Stimulated activated CD4-positive, alpha-beta T cell treated with anti-CD3 and anti-CD28 coated beads, TNF-alpha, amount 100 ng/mL, for 4 hours (primary cell): ENCODE measurements at regions not wholly inside any gene's neighbourhood (a gene's known extent, or its start where the extent isn't known, plus 50 kb on each side); places are given as distances from the start of the nearest gene placed in this dataset.

Source experiments
- DNase-seq, 3 experiments: peaks; one replicate each; pipeline ENCODE4 v3.0.0-alpha.2; 2020; ENCODE audit warnings: low read depth in 3 of 3

DNA sequence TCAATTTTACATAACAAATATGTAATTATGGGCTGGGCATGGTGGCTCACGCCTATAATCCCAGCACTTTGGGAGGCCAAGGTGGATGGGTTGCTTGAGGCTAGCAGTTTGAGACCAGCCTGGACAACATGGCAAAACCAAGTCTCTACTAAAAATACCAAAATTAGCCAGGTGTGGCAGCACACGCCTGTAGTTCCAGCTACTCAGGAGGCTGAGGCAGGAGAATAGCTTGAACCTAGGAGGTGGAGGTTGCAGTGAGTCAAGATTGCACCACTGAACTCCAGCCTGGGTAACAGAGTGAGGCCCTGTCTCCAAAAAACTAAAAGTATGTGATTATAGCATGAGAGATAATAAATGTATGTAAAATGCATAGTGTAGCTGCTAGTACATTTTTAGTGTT lies 229.0 kb downstream of the PPARGC1A start:
- no peak for DNase-seq

DNA sequence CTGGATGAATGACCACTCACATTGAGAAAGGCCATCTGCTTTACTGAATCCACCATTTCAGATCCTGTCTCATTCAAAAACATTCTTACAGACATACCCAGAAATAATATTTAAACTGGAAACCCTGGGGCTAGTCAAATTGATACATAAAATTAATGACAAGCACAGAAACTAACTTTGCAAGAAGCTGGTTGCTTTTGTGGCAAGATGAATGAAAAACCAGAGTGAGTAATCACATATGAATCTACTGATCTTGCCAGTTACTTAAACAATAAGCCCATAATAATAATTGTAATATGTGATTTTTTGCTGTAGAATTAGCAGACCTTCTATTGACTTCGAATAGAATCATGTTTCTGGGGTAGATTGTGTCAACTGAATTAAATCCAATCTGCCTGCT lies 235.1 kb downstream of the PPARGC1A start:
- DNase-seq = no peak

DNA sequence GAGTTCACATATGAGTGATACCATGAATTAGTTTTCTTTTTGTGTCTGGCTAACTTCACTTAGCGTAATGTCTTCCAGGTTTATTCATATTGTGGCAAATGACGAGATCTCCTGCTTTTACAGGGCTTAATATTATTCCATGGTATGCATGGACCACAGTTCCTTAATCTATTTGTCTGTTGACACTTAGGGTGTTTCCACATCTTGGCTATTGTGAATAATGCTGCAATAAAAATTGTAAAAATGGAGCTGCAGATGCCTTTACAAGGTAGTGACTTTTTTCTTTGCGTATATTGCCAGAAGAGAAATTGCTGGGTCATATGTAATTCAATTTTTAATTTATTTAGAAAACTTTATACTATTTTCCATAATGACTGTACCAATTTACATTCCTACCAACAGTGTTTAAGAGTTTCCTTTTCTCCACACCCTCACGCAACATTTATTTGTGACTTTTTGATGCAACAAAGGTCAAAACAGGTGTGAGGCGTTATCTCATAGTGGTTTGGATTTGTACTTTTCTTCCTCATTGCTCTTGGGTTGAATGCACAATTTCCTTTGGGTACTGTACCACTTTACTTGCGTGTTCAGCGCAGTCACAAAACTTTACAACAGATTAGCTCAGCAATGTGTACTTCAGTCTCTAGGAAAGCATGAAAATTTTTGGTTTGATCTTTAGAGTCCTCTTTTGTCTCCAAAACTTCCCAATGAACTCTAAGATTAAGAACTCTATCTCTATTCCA lies 240.8 kb downstream of the PPARGC1A start:
- no peak for DNase-seq

DNA sequence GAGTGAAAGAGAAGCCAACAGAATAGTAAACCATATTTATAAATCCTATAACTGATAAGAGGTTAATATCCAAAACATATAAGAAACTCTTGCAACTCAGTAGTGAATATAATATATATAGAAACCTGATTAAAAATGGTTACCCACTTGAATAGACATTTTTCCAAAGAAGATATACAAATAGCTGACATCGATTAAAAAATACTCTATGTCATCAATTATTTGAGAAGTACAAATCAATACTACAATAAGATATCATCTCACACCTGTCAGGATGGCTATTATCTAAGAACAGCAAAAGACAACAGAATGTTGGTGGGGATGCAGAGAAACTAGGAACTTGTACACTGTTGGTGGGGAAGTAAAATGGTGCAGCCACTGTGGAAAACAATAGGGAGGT lies 254.4 kb downstream of the PPARGC1A start:
- DNase-seq = no peak

DNA sequence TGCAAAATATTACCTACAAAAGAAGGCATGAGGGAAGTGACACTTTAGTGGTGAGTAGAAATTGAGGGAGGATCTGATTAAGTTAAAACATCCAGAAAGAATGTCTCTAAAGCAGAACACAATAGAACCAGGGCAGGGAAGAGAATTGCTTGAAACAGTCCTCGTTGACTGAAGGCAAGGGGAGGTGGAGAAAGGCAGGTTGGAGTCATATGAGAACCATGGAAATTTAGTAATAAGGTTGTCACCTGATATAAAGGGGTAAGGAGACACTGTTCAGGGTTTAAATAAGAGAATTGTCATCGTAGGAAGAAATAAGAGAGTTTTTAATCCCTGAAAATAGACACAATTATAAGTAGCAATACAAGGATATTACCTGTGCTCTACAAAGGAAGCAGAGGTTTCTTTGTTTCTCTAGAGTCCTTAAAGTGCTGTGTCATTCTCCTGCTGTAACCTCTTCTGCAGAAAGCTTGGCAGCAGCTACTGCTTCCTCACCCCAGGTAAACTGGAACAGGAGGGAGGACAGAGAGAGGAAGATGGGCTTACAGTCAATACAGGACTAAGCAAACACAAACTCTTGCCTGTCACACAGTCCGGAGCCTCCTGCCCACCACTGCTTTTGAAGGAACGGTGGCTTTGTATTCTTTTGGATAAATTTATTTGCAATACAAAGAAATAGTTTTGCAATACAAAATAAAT lies 258.4 kb downstream of the PPARGC1A start:
- no peak for DNase-seq

DNA sequence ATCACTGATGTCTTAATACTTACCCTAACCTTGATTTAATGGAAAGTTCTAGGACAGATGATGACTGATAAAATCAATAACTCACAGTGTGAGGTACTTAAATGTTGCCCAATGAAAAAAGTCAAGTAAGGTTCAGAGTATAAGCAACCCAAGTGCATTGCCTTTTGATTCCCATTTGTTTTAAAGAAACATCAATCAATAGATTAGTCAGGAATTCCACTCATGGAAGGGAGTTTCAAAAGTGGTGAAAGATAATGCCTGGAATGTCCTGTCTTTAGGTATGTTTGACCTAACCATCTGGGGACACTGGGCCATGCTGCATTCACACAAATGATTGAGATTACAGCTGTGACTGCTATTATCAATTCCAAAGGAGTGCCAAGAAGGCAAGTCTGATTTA lies 259.7 kb downstream of the PPARGC1A start:
- no peak for DNase-seq

DNA sequence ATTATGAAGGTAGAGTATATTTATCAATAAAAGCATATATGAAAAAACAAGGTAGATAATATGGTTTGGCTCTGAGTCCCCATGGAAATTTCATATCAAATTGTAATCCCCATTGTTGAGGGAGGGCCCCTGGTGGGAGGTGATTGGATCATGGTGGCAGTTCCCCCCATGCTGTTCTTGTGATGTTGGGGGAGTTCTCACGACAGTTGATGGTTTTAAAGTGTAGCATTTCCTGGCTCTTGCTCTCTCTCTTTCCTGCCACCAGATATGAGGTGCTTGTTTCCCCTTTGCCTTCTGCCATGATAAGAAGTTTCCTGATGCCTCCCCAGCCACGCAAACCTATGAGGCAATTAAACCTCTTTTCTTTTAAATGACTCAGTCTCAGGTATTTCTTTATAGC lies 260.4 kb downstream of the PPARGC1A start:
- DNase-seq = no peak

DNA sequence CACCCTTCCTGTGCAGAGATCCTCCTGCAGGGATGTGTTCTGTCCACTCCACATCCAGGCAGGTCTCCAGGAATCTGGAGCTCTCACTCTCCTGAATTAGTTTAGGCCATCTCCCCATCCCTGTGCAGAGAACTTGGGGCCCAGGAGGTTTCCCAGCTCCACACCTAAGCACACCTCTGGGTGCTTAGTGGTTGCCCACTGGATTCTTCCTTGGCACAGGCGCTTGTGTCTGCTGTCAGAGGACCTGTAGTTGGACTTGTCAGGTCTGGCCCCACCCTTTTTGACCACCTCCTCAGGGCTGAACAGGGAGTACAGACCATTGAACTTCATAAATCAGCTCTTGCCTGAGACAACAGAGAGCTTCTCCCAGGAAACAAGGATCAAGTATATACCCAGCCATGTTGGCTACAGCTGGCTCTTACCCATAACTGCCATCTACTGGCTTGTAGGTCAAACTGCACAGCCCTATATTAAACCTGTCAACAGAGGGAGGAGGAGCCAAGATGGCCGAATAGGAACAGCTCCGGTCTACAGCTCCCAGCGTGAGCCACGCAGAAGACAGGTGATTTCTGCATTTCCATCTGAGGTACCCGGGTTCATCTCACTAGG lies 275.5 kb downstream of the PPARGC1A start:
- DNase-seq = no peak

DNA sequence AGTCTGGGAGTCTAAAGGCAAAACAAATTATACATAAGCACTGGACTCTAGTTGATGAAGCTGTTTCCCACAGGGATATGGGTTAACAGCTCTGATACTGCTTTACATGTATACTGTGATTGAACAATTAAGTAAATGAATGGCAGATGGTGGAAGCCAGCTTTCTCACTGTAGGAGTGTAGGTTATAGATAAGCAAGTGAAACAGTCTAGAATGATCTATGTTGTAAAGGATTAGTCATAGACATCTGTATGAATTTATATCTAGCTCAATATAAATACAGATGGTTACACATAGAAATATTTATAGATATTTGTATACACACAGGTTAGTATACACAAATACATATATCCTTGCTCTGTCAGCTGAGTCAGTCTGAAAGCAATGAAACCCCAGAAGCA lies 276.1 kb downstream of the PPARGC1A start:
- no peak for DNase-seq

DNA sequence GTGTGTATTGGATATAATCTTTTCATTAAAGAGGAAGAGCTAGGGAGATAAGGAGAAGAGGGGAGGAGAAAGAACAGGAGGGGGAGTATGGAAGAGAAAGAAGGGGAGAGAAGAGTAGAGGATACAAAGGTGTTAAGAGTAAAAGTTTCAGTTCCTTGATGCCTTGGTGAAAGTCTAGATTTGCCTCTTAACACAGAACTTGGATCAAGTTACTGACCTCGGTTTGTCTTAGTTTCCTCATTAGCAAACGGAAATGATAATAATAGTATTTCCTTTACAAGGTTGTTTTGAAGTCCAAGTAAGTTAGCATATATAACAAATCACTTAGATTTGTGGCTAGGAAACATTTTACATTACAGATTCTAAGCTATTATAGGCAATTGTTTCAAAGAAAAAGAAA lies 287.1 kb downstream of the PPARGC1A start:
- no peak for DNase-seq

DNA sequence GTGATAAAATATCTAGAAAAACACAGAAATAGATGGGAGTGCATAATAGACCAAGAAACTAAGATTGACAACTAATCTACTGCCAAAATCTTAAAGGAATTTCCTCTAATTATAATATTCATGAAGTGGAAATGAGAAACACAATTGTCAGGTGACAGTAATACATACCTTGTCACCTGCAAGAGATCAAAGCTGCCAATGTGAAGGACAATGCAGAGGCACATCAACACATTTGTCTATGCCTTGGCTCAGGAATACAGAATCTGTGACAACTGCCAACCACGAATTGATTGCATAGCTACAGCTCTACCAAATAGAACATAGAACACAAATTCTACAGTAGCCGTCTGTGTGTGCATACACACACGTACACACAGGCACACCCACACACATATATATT lies 295.7 kb downstream of the PPARGC1A start:
- DNase-seq = no peak

DNA sequence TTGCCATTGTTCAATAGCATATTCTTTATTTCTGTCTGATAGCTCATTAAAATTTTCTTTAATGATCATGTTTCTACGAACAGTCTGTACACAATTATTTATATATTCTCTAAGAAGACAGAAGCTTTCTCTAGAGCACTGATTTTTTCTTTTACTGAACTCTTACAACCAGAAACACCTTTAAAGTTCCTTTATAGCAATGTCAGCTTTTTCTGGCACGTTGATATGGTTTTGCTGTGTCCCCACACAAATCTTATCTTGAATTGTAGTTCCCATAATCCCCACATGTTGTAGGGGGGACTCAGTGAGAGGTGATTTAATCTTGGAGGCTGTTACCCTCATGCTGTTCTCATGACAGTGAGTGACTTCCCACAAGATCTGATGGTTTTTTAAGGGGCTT lies 299.4 kb downstream of the PPARGC1A start:
- no peak for DNase-seq

DNA sequence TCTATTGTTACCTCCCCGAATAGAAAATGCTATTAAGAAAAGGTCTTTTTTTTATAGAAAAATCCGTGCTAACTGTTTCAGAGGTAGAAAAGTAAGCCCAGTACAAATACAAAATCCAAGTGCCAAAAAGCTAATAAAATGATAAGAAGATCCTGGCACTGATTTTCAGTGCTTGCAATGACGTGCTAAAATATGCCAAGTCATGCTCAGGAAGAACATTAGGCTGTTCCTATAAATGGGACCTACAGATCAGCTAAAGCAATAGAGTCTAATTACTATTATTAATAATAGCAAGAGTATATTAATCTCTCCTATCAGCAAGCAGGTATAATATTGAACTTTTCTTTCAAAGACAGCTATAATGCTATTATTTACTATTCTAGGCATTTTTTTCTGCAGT lies 305.8 kb downstream of the PPARGC1A start:
- DNase-seq = no peak

DNA sequence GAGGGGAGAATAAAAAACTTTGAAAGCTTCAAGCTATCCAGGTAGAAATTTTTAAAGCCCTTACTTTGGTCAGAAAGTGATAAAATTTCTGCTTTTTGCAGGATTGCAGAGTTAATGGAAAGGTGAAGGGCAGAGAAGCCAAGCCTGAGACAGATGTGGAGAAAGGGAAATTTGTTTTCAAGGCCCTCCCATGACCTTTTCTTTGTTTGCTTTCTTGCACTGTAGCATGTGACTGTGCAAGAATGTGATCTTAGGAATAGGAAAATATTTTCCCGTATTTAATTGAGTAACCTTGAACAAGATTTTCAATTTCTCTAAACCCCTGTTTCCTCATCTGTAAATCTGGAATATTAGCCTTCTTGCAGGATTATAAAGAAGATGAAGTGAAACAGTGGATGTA lies 307.2 kb downstream of the PPARGC1A start:
- no peak for DNase-seq

DNA sequence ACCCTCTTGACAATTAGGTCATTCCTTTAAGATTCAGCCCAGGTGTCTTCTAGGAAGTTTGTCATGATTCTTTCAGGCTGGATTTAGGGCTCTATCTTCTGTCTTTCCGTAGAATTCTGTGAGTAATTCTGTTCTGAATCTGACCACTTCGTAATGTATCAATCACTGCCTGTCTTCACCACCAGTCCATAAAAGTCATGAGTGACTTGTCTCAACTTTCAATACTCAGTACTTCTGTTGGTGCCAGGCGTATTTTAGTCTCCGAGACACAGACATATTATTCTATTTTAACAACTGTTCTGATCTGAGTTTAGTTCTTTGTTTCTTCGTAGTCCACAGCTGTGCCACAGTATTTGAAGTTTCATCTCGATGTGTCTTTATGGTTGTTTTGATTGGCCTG lies 310.7 kb downstream of the PPARGC1A start:
- no peak for DNase-seq

DNA sequence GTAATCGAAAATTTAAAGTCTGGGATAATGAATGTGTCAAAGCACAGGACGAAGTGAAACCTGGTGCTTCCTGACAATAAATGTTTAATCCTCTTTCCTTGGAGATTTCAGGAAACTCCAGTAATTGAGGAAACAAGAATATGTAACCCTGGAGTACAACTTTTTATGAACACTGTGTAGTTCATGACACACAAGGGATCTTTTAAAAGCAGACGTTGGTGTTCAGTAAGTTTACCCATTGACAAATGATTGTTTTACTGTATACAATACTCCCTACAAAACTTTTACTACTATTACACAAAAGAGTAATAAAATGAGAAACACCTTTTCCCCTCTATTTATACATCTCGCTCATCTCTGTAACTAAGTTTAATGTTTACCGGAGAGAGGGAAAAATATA lies 312.4 kb downstream of the PPARGC1A start:
- no peak for DNase-seq

DNA sequence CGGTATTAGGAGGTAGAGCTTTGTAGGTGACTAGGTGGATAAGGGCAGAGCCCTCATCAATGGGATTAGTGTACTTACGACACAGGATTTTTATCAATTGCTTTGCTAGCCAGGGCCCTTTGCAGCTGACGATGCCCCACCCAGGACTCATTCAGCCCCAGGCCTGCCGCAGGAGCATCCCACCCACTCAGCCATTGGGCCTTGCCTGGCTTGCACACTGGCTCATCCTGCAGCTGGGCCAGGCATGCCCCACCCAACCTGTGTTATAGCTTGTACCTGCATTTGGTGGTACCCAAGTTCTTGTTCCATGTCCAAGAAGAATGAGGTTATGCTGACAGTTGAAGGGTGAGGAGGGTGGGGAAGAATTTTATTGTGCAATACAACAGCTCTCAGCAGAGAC lies 317.5 kb downstream of the PPARGC1A start:
- DNase-seq = no peak

DNA sequence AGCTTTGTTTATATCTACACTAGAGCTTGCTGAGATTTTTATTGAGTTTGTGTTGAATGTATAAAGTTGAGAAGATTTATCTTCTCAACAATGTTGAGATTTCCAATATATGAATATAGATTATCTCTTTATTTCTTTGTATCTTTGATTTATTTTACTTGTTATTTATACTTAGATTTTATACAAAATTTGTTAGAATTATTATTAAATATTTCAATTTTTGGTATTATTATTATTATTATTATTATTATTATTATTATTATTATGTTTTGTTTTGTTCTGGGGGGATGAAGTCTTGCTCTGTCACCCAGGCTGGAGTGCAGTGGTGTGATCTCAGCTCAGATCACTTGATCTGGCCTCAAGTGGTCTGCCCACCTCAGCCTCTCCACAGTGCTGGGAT lies 322.5 kb downstream of the PPARGC1A start:
- DNase-seq = no peak

DNA sequence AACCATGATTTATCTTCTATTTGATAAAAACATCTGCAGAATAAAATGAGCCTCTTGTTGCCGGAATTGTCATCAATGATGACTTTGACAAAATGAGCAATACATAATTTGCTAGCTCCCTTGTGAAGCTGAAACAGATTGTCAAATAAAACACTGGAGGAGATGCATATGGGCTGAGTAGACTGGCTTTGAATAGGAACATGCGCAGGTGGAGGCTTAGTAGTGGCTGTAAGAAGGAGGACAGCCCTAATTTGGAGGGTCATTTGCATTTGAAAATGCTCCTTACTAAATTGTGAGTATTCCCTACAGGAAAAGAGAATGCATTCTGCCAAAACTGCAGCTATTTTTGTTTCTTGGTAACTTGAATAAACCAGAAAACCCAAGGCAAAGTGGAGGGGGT lies 329.1 kb downstream of the PPARGC1A start:
- no peak for DNase-seq

DNA sequence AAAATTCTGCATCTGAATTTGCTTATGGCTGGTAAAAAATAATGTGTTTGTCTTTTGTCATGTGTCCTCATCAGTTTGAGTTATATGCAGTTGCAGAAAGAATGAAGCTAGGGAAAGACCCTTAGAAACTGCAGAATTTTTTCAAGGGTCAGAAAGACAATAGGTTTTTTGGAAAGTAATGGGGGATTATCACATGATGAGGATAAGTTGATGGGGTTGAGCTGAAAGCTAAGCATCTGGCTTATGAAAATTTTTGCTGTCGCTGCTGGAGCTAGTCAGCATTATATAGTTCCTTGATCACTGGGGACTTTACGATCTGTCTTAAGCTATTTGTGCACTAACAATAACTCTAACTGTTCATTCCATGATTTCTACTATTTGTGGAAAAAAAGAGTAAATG lies 331.7 kb downstream of the PPARGC1A start:
- DNase-seq = no peak

DNA sequence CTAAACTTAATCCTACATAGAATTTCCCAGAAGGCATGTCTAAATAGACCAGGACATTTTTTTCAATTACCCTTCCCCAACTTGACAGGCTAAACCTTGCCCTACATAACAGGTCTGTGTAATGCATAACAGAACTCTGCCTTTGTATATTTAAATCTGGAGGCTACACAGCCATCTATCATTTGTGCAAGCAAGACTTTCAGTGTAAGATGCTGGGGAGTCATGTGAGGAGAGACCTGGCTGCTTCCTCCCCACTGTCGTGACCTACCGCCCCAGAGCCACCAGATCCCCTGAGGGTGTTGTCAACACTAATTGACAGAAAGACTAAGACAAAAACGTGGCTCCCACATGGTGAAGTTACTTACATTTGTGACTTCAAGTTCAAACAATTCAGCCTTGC lies 342.2 kb downstream of the PPARGC1A start:
- no peak for DNase-seq

DNA sequence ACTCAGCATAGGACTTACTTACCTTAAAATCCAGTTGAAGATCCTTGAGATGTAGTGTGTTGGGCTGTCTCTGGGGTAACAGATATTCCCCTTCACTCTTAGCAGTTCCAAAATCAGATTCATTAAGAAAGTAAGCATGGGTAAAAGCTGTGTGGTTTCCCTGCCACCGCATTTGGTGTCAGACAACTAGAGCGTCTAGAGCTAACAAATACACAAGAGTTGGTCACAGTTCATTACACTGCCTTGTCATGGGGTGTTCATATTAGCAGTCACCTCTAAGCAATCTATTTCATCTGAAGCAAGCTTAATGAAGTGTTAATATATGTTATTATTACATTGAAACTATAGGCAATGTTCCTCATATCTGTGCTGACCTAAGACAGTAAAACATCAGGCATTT lies 342.8 kb downstream of the PPARGC1A start:
- DNase-seq = no peak

DNA sequence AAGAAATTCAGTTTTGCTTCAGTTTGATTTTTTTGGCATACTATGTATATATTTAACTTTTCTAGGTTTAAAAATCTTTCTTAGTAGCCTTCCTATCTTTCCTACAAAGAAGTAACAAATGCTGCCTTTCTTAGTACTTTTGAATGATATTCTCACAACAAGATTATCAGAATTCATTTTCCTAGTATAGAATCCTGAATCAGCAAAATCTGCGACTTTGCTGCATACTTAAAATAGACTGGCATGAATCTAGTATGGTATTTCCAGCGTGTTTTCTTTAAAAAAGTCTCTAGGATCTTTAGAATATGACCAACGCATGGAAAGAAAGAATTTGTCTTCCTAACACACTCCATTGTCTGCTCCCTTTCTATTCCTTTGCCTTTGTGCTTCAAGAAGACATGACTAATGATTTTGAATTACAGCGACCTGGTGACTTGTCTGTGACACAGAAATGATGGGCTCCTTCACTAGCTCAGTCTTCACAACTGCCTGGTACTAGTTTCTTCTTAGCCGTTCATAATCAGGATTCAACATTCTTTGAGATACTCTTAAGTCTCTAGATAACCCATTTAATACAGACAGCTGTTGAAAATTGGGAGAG lies 349.8 kb downstream of the PPARGC1A start:
- no peak for DNase-seq
